Testis (tissue), 2 donors: ENCODE measurements at regions not wholly inside any gene's neighbourhood (a gene's known extent, or its start where the extent isn't known, plus 50 kb on each side); places are given as distances from the start of the nearest gene placed in this dataset.

Experiments used
- CTCF ChIP-seq, 3 experiments: fragments of 450-650 bp in 2 of 3; fragments of 200-600 bp in 1 of 3; sonication (generic) in 1 of 3; IDR thresholded peaks; one replicate each; pipeline ENCODE4 v1.5.1; 2016 to 2019; ENCODE audit warnings: antibody characterized with exemption in 3 of 3, mild to moderate bottlenecking in 2 of 3, moderate library complexity in 1 of 3
- POLR2A ChIP-seq: fragments of 450-650 bp; IDR thresholded peaks from one replicate; pipeline ENCODE4 v1.6.1; 2017; ENCODE audit warnings: antibody characterized with exemption, mild to moderate bottlenecking, moderate library complexity

GRCh38 chr6:23370051-23370450, 756.0 kb upstream of the NRSN1 start:
- no peak for TF ChIP-seq CTCF (IDR thresholded peaks at IDR 0.05)
- TF ChIP-seq POLR2A = no peak
